ENCODE measurements at regions not wholly inside any gene's neighbourhood (a gene's known extent, or its start where the extent isn't known, plus 50 kb on each side); places are given as distances from the start of the nearest gene placed in this dataset.

DNA sequence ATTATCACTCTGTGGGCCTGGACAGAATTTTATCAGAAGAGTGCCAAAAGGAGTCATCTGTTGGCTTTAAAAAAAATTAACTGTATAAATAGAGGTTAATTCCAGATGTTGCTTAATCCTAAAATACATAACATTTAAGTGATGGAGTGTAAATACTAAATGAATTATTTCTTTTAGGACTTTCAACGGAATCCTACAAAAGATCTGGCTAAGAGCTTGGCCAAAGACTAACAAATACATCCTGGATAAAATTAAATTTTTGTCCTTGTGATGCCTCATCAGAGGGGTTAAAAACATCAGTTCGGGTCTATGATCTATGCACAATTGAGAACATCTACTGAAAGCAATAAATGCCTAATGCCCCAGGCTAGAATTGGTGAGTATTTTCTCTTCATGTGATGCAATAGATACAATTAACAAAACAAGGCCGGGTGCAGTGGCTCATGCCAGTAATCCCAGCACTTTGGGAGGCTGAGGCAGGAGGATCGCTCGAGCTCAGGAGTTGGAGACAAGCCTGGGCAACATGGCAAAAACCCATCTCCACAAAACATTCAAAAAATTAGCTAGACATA lies 49.8 kb upstream of the RAP1B start:
- peak; percentile 62 for DNase-seq

Measured in fibroblast of skin of right quadriceps (primary cell).